Activated CD8-positive, alpha-beta T cell treated with anti-CD3 and anti-CD28 coated beads for 36 hours (primary cell): ENCODE measurements at regions not wholly inside any gene's neighbourhood (a gene's known extent, or its start where the extent isn't known, plus 50 kb on each side); places are given as distances from the start of the nearest gene placed in this dataset.

ENCODE experiments used
- ATAC-seq: fragments of 200-7000 bp; cut with Tn5 transposase; one replicate; pipeline ENCODE4 v1.10.0; 2021; ENCODE audit warnings: mild to moderate bottlenecking, moderate library complexity
- CTCF ChIA-PET: fragments of 350-600 bp; sonication (Branson Sonifier 250); formaldehyde crosslinking; loops from one replicate; lab custom pipeline; 2021; ENCODE audit warnings: antibody characterized with exemption; lab: Charles Lee
- POLR2A ChIA-PET: fragments of 350-600 bp; sonication (Branson Sonifier 250); formaldehyde crosslinking; loops from one replicate; lab custom pipeline; 2021; ENCODE audit warnings: antibody characterized with exemption; lab: Charles Lee
- DNase-seq: peaks from one replicate; pipeline ENCODE4 v3.0.0-alpha.2; 2020
- H3K27ac Mint-ChIP-seq: one replicate; pipeline ENCODE4 v1.8.0; 2021; ENCODE audit warnings: mild to moderate bottlenecking, mixed read lengths
- H3K27me3 Mint-ChIP-seq: one replicate; pipeline ENCODE4 v1.8.0; 2021; ENCODE audit warnings: mixed read lengths
- H3K36me3 Mint-ChIP-seq: one replicate; pipeline ENCODE4 v1.8.0; 2021; ENCODE audit warnings: low read depth, mixed read lengths
- H3K4me1 Mint-ChIP-seq: one replicate; pipeline ENCODE4 v1.8.0; 2021; ENCODE audit warnings: low read depth, mixed read lengths
- H3K4me3 Mint-ChIP-seq: one replicate; pipeline ENCODE4 v1.8.0; 2021; ENCODE audit warnings: mild to moderate bottlenecking, moderate library complexity, mixed read lengths
- H3K9me3 Mint-ChIP-seq: one replicate; pipeline ENCODE4 v1.8.0; 2021; ENCODE audit warnings: mixed read lengths
- intact Hi-C: fragments of 100-400 bp; cut with micrococcal nuclease; formaldehyde crosslinking; loops from one replicate; pipeline ENCODE4 v1.10.0; 2022
- TF ChIP-seq, protein P1 (sequence below): fragments of 200-600 bp; IDR thresholded peaks from one replicate; pipeline ENCODE4 v1.8.0; 2022; ENCODE audit warnings: antibody characterized with exemption, mild to moderate bottlenecking

DNA sequence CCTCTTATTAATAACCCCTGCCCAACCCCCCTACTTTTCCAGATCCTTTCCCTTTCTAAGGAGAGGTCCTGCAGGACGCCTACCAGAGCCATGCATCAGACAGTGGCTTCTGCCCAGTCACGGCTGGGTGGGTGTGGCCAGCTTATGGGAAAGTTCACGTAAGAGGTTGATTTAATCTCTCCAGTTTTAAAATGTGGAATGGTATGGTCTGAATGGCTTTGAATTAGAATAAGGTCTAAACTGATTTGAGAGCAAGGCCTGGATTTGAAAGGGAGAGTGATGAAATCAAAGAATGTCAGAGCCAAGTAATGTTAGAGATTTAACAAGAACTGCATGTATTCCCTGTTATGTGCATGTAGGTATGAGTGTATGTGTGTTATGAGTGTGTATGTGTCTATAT lies 275.7 kb downstream of the PAX1 start:
- no peaks in the 10 kb centered on the region for H3K36me3 Mint-ChIP-seq
- no peak overlapping the region for H3K27ac Mint-ChIP-seq
- ATAC-seq (no peak), DNase-seq (no peak)
- H3K27me3 Mint-ChIP-seq: no peaks in the 10 kb centered on the region
- H3K9me3 Mint-ChIP-seq: peaks cover 6% of the 10 kb centered on the region
- intact Hi-C loops: no loop called here
- ChIA-PET CTCF (no interaction called here), POLR2A (no interaction called here)
- H3K4me3 Mint-ChIP-seq: no peak overlapping the region
- no peaks in the 10 kb centered on the region for H3K4me1 Mint-ChIP-seq
- TF ChIP-seq, protein P1, sequence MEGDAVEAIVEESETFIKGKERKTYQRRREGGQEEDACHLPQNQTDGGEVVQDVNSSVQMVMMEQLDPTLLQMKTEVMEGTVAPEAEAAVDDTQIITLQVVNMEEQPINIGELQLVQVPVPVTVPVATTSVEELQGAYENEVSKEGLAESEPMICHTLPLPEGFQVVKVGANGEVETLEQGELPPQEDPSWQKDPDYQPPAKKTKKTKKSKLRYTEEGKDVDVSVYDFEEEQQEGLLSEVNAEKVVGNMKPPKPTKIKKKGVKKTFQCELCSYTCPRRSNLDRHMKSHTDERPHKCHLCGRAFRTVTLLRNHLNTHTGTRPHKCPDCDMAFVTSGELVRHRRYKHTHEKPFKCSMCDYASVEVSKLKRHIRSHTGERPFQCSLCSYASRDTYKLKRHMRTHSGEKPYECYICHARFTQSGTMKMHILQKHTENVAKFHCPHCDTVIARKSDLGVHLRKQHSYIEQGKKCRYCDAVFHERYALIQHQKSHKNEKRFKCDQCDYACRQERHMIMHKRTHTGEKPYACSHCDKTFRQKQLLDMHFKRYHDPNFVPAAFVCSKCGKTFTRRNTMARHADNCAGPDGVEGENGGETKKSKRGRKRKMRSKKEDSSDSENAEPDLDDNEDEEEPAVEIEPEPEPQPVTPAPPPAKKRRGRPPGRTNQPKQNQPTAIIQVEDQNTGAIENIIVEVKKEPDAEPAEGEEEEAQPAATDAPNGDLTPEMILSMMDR: no peak

DNA sequence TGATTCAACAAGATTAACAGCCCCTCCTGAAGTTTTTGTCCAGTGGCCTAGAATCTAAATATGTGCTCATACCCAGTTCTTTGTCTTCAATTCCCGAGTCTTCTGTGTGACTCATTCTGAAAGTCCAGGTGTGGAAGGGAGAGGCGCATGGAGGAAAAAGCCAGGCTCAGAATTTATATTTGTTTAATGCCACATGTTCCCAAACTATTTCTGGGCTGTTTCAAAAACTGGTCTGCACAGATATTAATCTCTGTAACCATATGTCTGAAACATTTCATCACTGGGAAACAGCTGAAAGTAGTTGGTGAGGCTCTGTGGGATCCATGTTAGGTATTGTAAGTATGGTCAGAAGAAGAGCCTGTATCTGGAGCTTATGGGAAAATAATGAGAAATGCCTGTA lies 266.0 kb downstream of the PAX1 start:
- Mint-ChIP-seq H3K27me3 (no peaks in the 10 kb centered on the region), H3K27ac (no peak overlapping the region), H3K9me3 (peaks cover 3% of the 10 kb centered on the region), H3K4me3 (no peak overlapping the region), H3K4me1 (no peaks in the 10 kb centered on the region), H3K36me3 (no peaks in the 10 kb centered on the region)
- ChIA-PET CTCF (no interaction called here), POLR2A (no interaction called here)
- ATAC-seq (no peak), DNase-seq (no peak)
- intact Hi-C loops: no loop called here
- TF ChIP-seq, protein P1: no peak

DNA sequence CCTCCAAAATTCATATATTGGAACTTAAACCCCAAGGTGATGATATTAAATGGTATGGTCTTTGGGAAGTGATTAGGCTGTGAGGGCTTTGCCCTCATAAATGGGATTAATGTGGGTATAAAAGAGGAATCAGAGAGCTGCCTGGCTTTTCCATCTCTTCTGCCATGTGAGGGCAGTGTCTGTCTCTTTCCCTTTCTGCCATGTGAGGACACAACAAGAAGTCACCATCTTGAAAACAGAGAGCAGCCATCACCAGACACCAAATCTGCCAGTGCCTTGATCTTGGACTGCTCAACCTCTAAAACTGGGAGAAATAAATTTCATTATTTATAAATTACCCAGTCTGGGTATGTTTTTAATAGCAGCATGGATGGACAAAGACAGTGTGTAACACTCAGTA lies 263.0 kb downstream of the PAX1 start:
- no peak overlapping the region for H3K27ac Mint-ChIP-seq
- no peak for DNase-seq
- ChIA-PET CTCF (no interaction called here), POLR2A (no interaction called here)
- H3K4me1 Mint-ChIP-seq: no peaks in the 10 kb centered on the region
- no peak overlapping the region for H3K4me3 Mint-ChIP-seq
- intact Hi-C loops: no loop called here
- no peaks in the 10 kb centered on the region for H3K27me3 Mint-ChIP-seq
- TF ChIP-seq, protein P1: no peak
- no peak for ATAC-seq
- H3K9me3 Mint-ChIP-seq: peaks cover under 1% of the 10 kb centered on the region
- H3K36me3 Mint-ChIP-seq: no peaks in the 10 kb centered on the region

- no peak for ATAC-seq
- no peaks in the 10 kb centered on the region for H3K36me3 Mint-ChIP-seq
- H3K4me1 Mint-ChIP-seq: no peaks in the 10 kb centered on the region
- intact Hi-C loops: no loop called here
- no peaks in the 10 kb centered on the region for H3K27me3 Mint-ChIP-seq
- H3K27ac Mint-ChIP-seq: no peak overlapping the region
- CTCF ChIA-PET: no interaction called here
- POLR2A ChIA-PET: no interaction called here
- TF ChIP-seq, protein P1: no peak
- peaks cover 4% of the 10 kb centered on the region for H3K9me3 Mint-ChIP-seq
- no peak for DNase-seq
- H3K4me3 Mint-ChIP-seq: no peak overlapping the region
Measured at GRCh38 chr20:21967481-21967880, 262.0 kb downstream of the PAX1 start.

GRCh38 chr20:21956591-21956990 lies 251.1 kb downstream of the PAX1 start:
- DNase-seq (no peak), ATAC-seq (no peak)
- no peak overlapping the region for H3K27ac Mint-ChIP-seq
- H3K4me1 Mint-ChIP-seq: no peaks in the 10 kb centered on the region
- H3K4me3 Mint-ChIP-seq: no peak overlapping the region
- no peaks in the 10 kb centered on the region for H3K27me3 Mint-ChIP-seq
- peaks cover 2% of the 10 kb centered on the region for H3K9me3 Mint-ChIP-seq
- H3K36me3 Mint-ChIP-seq: no peaks in the 10 kb centered on the region
- ChIA-PET POLR2A (no interaction called here), CTCF (no interaction called here)
- intact Hi-C loops: no loop called here
- TF ChIP-seq, protein P1: no peak
